ENCODE measurements at regions not wholly inside any gene's neighbourhood (a gene's known extent, or its start where the extent isn't known, plus 50 kb on each side); places are given as distances from the start of the nearest gene placed in this dataset.

- H3K4me3 ChIP-seq (ENCODE audit: control insufficient read depth in 2 of 3, extremely low read depth in 1 of 3, insufficient read depth in 2 of 3, low read depth in 1 of 3, low read length in 3 of 3): no peak overlapping the region
- no peaks in the 10 kb centered on the region for H3K9me3 ChIP-seq (ENCODE audit: control insufficient read depth, low read depth, low read length)
These were observed 123.6 kb upstream of the CHST15 start for GRCh38 chr10:124217031-124217430.

GRCh38 chr10:124214610-124215375 is 121.4 kb upstream of the CHST15 start:
- Histone ChIP-seq H4K20me1 (ENCODE audit: control insufficient read depth, extremely low read depth, insufficient read depth, low read length) (no peaks in the 10 kb centered on the region), H3K27ac (ENCODE audit: control insufficient read depth, insufficient read depth, low read length) (no peak overlapping the region), H3K9me3 (ENCODE audit: control insufficient read depth, low read depth, low read length) (no peaks in the 10 kb centered on the region), H3K27me3 (ENCODE audit: control insufficient read depth, extremely low read depth, insufficient read depth, low read length) (no peaks in the 10 kb centered on the region), H3K4me1 (ENCODE audit: control insufficient read depth, extremely low read depth, insufficient read depth, low read length) (peaks cover 15% of the 10 kb centered on the region), H3K9ac (ENCODE audit: control insufficient read depth, extremely low read depth, insufficient read depth, low read length) (no peak overlapping the region), H3K36me3 (ENCODE audit: control insufficient read depth in 2 of 2, extremely low read depth in 1 of 2, insufficient read depth in 2 of 2, low read length in 2 of 2) (no peaks in the 10 kb centered on the region), H3K4me3 (ENCODE audit: control insufficient read depth in 2 of 3, extremely low read depth in 1 of 3, insufficient read depth in 2 of 3, low read depth in 1 of 3, low read length in 3 of 3) (no peak overlapping the region), H2AFZ (ENCODE audit: control insufficient read depth, low read length) (no peak overlapping the region), H3K79me2 (ENCODE audit: control insufficient read depth, insufficient read depth, low read length) (no peaks in the 10 kb centered on the region), H3K4me2 (ENCODE audit: control insufficient read depth, extremely low read depth, insufficient read depth, low read depth, low read length) (no peak overlapping the region), H3K9me1 (ENCODE audit: control insufficient read depth, extremely low read depth, insufficient read depth, low read length) (no peaks in the 10 kb centered on the region)
- TF ChIP-seq EZH2 (IDR thresholded peaks at IDR 0.05; ENCODE audit: low read length) (no peak), CTCF (optimal IDR thresholded peaks at IDR 0.05 in 1 of 3, IDR thresholded peaks at IDR 0.05 in 1 of 3, conservative IDR thresholded peaks at IDR 0.05 in 1 of 3; ENCODE audit: extremely low read depth in 1 of 3, insufficient read depth in 2 of 3, low read length in 3 of 3) (no peak)
- DNase-seq (ENCODE audit: low read depth, low spot score) (no peak), FAIRE-seq (no peak)
- dilution Hi-C loops (cut with MboI; ENCODE audit: extremely low pct_ligation_motif_present, low sequenced_read_pairs): no loop called here

More at GRCh38 chr10:124217031-124217430, 123.6 kb upstream of the CHST15 start:
- no peaks in the 10 kb centered on the region for H4K20me1 ChIP-seq (ENCODE audit: control insufficient read depth, extremely low read depth, insufficient read depth, low read length)
- TF ChIP-seq CTCF (optimal IDR thresholded peaks at IDR 0.05 in 1 of 3, IDR thresholded peaks at IDR 0.05 in 1 of 3, conservative IDR thresholded peaks at IDR 0.05 in 1 of 3; ENCODE audit: extremely low read depth in 1 of 3, insufficient read depth in 2 of 3, low read length in 3 of 3): no peak
- no peak for TF ChIP-seq EZH2 (IDR thresholded peaks at IDR 0.05; ENCODE audit: low read length)
- no peak overlapping the region for H3K27ac ChIP-seq (ENCODE audit: control insufficient read depth, insufficient read depth, low read length)
- no peak for FAIRE-seq
- no peak overlapping the region for H3K9ac ChIP-seq (ENCODE audit: control insufficient read depth, extremely low read depth, insufficient read depth, low read length)
- no peak for DNase-seq (ENCODE audit: low read depth, low spot score)
- no peaks in the 10 kb centered on the region for H3K9me1 ChIP-seq (ENCODE audit: control insufficient read depth, extremely low read depth, insufficient read depth, low read length)
- no peaks in the 10 kb centered on the region for H3K36me3 ChIP-seq (ENCODE audit: control insufficient read depth in 2 of 2, extremely low read depth in 1 of 2, insufficient read depth in 2 of 2, low read length in 2 of 2)
- H3K4me1 ChIP-seq (ENCODE audit: control insufficient read depth, extremely low read depth, insufficient read depth, low read length): peaks cover 15% of the 10 kb centered on the region
- no peaks in the 10 kb centered on the region for H3K79me2 ChIP-seq (ENCODE audit: control insufficient read depth, insufficient read depth, low read length)
- H2AFZ ChIP-seq (ENCODE audit: control insufficient read depth, low read length): no peak overlapping the region
- H3K4me2 ChIP-seq (ENCODE audit: control insufficient read depth, extremely low read depth, insufficient read depth, low read depth, low read length): no peak overlapping the region
- dilution Hi-C loops (cut with MboI; ENCODE audit: extremely low pct_ligation_motif_present, low sequenced_read_pairs): no loop called here
- peaks cover 1% of the 10 kb centered on the region for H3K27me3 ChIP-seq (ENCODE audit: control insufficient read depth, extremely low read depth, insufficient read depth, low read length)
